ENCODE measurements at regions not wholly inside any gene's neighbourhood (a gene's known extent, or its start where the extent isn't known, plus 50 kb on each side); places are given as distances from the start of the nearest gene placed in this dataset.

DNA sequence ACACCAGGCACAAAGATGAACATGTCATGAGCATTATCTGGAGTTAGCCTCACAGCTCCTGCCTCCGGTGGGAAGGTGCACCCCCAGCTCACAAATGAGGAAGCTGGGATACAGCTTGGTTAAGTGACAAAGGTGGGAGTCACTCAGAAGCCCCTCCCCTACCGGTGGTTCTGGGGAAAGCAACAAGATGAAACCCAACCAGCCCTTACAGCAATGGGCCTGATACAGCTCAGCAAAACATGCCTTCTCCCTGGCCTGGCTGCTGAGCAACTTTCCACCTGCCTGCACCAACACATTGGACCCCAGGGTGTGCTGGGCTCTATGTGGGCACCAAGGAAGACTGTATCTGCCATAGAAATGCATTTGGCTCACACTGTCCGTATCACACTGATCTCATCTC, 113.2 kb downstream of the GYPC start:
- Mint-ChIP-seq H3K4me3 (ENCODE audit: unreplicated experiment) (no peak overlapping the region), H3K27ac (ENCODE audit: unreplicated experiment) (no peak overlapping the region), H3K9me3 (ENCODE audit: low read depth) (no peaks in the 10 kb centered on the region), H3K4me1 (ENCODE audit: low read depth) (peaks cover 2% of the 10 kb centered on the region), H3K27me3 (ENCODE audit: low read depth) (peaks cover 42% of the 10 kb centered on the region), H3K36me3 (ENCODE audit: low read depth) (peaks cover 2% of the 10 kb centered on the region)
- TF ChIP-seq CTCF (IDR thresholded peaks at IDR 0.05), result no peak
- no peak for DNase-seq (ENCODE audit: low spot score)

GRCh38 chr2:126770466-126770865, 114.5 kb downstream of the GYPC start:
- Mint-ChIP-seq H3K27ac (ENCODE audit: unreplicated experiment) (no peak overlapping the region), H3K4me1 (ENCODE audit: low read depth) (peaks cover 2% of the 10 kb centered on the region), H3K4me3 (ENCODE audit: unreplicated experiment) (no peak overlapping the region), H3K9me3 (ENCODE audit: low read depth) (no peaks in the 10 kb centered on the region), H3K36me3 (ENCODE audit: low read depth) (peaks cover 2% of the 10 kb centered on the region), H3K27me3 (ENCODE audit: low read depth) (peaks cover 38% of the 10 kb centered on the region)
- no peak for DNase-seq (ENCODE audit: low spot score)
- no peak for TF ChIP-seq CTCF (IDR thresholded peaks at IDR 0.05)

- Mint-ChIP-seq H3K27me3 (ENCODE audit: low read depth) (peaks cover 43% of the 10 kb centered on the region), H3K27ac (ENCODE audit: unreplicated experiment) (no peak overlapping the region), H3K4me1 (ENCODE audit: low read depth) (peaks cover 1% of the 10 kb centered on the region), H3K9me3 (ENCODE audit: low read depth) (no peaks in the 10 kb centered on the region), H3K4me3 (ENCODE audit: unreplicated experiment) (no peak overlapping the region), H3K36me3 (ENCODE audit: low read depth) (peaks cover 2% of the 10 kb centered on the region)
- DNase-seq (ENCODE audit: low spot score), result no peak
- TF ChIP-seq CTCF (IDR thresholded peaks at IDR 0.05), result no peak
These were observed 115.1 kb downstream of the GYPC start for GRCh38 chr2:126771094-126771493.

- no peak overlapping the region for H3K4me3 Mint-ChIP-seq (ENCODE audit: unreplicated experiment)
- no peak for TF ChIP-seq CTCF (IDR thresholded peaks at IDR 0.05)
- no peak overlapping the region for H3K27ac Mint-ChIP-seq (ENCODE audit: unreplicated experiment)
- no peak for DNase-seq (ENCODE audit: low spot score)
- H3K9me3 Mint-ChIP-seq (ENCODE audit: low read depth), result no peaks in the 10 kb centered on the region
- H3K36me3 Mint-ChIP-seq (ENCODE audit: low read depth), result peaks cover 2% of the 10 kb centered on the region
- peaks cover 44% of the 10 kb centered on the region for H3K27me3 Mint-ChIP-seq (ENCODE audit: low read depth)
- H3K4me1 Mint-ChIP-seq (ENCODE audit: low read depth), result peaks cover 4% of the 10 kb centered on the region
These were observed 115.7 kb downstream of the GYPC start for GRCh38 chr2:126771501-126772195.

GRCh38 chr2:126774290-126774689, 118.3 kb downstream of the GYPC start:
- Mint-ChIP-seq H3K4me3 (ENCODE audit: unreplicated experiment) (no peak overlapping the region), H3K4me1 (ENCODE audit: low read depth) (peaks cover 8% of the 10 kb centered on the region)

More at GRCh38 chr2:126774290-126774689, 118.3 kb downstream of the GYPC start:
- DNase-seq (ENCODE audit: low spot score), result no peak
- Mint-ChIP-seq H3K9me3 (ENCODE audit: low read depth) (no peaks in the 10 kb centered on the region), H3K36me3 (ENCODE audit: low read depth) (peaks cover 2% of the 10 kb centered on the region), H3K27ac (ENCODE audit: unreplicated experiment) (no peak overlapping the region), H3K27me3 (ENCODE audit: low read depth) (peaks cover 48% of the 10 kb centered on the region)
- no peak for TF ChIP-seq CTCF (IDR thresholded peaks at IDR 0.05)
